Endothelial cell of umbilical vein (primary cell): ENCODE measurements at regions not wholly inside any gene's neighbourhood (a gene's known extent, or its start where the extent isn't known, plus 50 kb on each side); places are given as distances from the start of the nearest gene placed in this dataset.

ENCODE experiments used
- EZH2 ChIP-seq: IDR thresholded peaks from 2 replicates; pipeline ENCODE4 v1.6.1; 2012; ENCODE audit warnings: borderline replicate concordance, low read depth, mild to moderate bottlenecking, moderate library complexity, low read length, inconsistent platforms; ENCODE audit not compliant: severe bottlenecking
- POLR2A ChIP-seq: IDR thresholded peaks from 2 replicates; pipeline ENCODE4 v1.6.1; 2012; ENCODE audit warnings: low read depth, mild to moderate bottlenecking, control low read depth, low read length
- POLR2AphosphoS5 ChIP-seq: IDR thresholded peaks from 2 replicates; pipeline ENCODE4 v1.6.1; 2012; ENCODE audit warnings: low read depth, mild to moderate bottlenecking, control low read depth, low read length, moderate library complexity; ENCODE audit not compliant: insufficient read depth
- TF ChIP-seq, protein P1 (sequence below), 2 donors: IDR thresholded peaks; 1 replicate in 1 of 2; 2 replicates in 1 of 2; pipeline ENCODE4 v1.5.1; 2011; ENCODE audit warnings: low read length in 2 of 2, mild to moderate bottlenecking in 2 of 2, moderate library complexity in 2 of 2, control low read depth in 1 of 2, inconsistent platforms in 1 of 2, low read depth in 1 of 2; ENCODE audit not compliant: insufficient read depth in 1 of 2; ENCODE audit errors: extremely low read depth in 1 of 2

DNA sequence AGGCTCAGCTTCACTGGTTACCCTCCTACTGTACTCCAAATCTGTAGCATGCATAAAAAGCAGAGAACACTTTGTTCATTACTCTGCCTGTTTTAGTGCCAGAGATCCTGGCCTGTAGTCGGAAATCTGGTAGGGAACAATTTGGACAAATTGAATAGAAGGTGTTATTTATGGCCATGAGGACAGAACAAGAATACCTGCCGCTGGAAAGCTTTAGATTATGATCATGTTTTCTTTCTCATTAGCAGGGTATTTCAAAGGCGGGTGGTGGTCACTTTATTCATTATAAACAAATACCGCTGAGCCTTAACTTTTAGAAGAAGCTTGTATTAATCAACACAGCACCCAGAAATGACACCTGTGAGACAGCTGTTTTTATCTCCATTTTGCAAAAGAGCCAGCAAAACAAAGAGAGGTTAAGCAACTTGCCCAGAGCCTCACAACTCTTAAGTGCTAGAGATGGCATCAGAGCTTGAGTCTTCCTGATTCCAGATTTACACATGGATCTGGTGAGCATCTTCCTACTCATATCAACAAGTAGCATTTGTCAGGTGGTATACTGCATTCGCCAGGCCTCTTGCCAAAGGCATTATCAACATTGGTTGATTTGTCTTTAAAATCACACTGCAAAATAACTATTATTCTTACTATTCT lies 110.5 kb downstream of the LCA5 start:
- TF ChIP-seq POLR2A: no peak
- TF ChIP-seq, protein P1, sequence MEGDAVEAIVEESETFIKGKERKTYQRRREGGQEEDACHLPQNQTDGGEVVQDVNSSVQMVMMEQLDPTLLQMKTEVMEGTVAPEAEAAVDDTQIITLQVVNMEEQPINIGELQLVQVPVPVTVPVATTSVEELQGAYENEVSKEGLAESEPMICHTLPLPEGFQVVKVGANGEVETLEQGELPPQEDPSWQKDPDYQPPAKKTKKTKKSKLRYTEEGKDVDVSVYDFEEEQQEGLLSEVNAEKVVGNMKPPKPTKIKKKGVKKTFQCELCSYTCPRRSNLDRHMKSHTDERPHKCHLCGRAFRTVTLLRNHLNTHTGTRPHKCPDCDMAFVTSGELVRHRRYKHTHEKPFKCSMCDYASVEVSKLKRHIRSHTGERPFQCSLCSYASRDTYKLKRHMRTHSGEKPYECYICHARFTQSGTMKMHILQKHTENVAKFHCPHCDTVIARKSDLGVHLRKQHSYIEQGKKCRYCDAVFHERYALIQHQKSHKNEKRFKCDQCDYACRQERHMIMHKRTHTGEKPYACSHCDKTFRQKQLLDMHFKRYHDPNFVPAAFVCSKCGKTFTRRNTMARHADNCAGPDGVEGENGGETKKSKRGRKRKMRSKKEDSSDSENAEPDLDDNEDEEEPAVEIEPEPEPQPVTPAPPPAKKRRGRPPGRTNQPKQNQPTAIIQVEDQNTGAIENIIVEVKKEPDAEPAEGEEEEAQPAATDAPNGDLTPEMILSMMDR (IDR thresholded peaks at IDR 0.05; ENCODE audit: extremely low read depth in 1 of 2, insufficient read depth in 1 of 2, low read depth in 1 of 2, low read length in 2 of 2): no peak
- TF ChIP-seq EZH2: no peak
- TF ChIP-seq POLR2AphosphoS5: no peak
